CD4-positive, alpha-beta T cell (primary cell): ENCODE measurements at regions not wholly inside any gene's neighbourhood (a gene's known extent, or its start where the extent isn't known, plus 50 kb on each side); places are given as distances from the start of the nearest gene placed in this dataset.

ENCODE experiments used
- ATAC-seq: fragments of 200-7000 bp; cut with Tn5 transposase; one replicate; pipeline ENCODE4 v1.10.0; 2022; ENCODE audit warnings: mild to moderate bottlenecking; ENCODE audit not compliant: poor library complexity
- CTCF ChIA-PET: fragments of 350-600 bp; sonication (Branson Sonifier 250); formaldehyde crosslinking; loops from one replicate; lab custom pipeline; 2021; ENCODE audit warnings: antibody characterized with exemption, inconsistent platforms; lab: Charles Lee
- POLR2A ChIA-PET: fragments of 350-600 bp; sonication (Branson Sonifier 250); formaldehyde crosslinking; loops from one replicate; lab custom pipeline; 2021; ENCODE audit warnings: antibody characterized with exemption, inconsistent platforms; lab: Charles Lee
- DNase-seq, 14 experiments: peaks; one replicate each; pipeline ENCODE4 v3.0.0-alpha.2; 2013 to 2020; ENCODE audit warnings: mixed read lengths in 2 of 14
- H3K27ac ChIP-seq, 2 donors: one replicate each; pipeline versions ENCODE4 v1.5.1 to v1.7.0; 2013; ENCODE audit warnings: low read length in 2 of 2, low read depth in 1 of 2, mild to moderate bottlenecking in 1 of 2
- H3K27me3 ChIP-seq, 2 experiments: 1 replicate in 1 of 2; 2 replicates in 1 of 2; pipeline versions ENCODE4 v1.6.1 to v1.7.0; 2013; ENCODE audit warnings: low read length in 2 of 2, control low read depth in 1 of 2, mild to moderate bottlenecking in 1 of 2, moderate library complexity in 1 of 2; ENCODE audit not compliant: insufficient read depth in 2 of 2, control insufficient read depth in 1 of 2
- H3K36me3 ChIP-seq: one replicate; pipeline ENCODE4 v1.6.1; 2013; ENCODE audit warnings: low read length, control low read depth; ENCODE audit not compliant: insufficient read depth
- H3K4me1 ChIP-seq: one replicate; pipeline ENCODE4 v1.6.1; 2013; ENCODE audit warnings: low read length, control low read depth; ENCODE audit not compliant: insufficient read depth
- H3K4me3 ChIP-seq: one replicate; pipeline ENCODE4 v1.5.1; 2013; ENCODE audit warnings: mild to moderate bottlenecking, low read length, moderate library complexity
- H3K9me3 ChIP-seq, 2 experiments: 1 replicate in 1 of 2; 2 replicates in 1 of 2; pipeline versions ENCODE4 v1.6.1 to v1.7.0; 2013; ENCODE audit warnings: low read length in 2 of 2, mild to moderate bottlenecking in 2 of 2, control low read depth in 1 of 2, moderate library complexity in 1 of 2; ENCODE audit not compliant: control insufficient read depth in 1 of 2, insufficient read depth in 1 of 2
- H3K27ac Mint-ChIP-seq: one replicate; pipeline ENCODE4 v1.8.0; 2020; ENCODE audit warnings: mixed read lengths
- H3K27me3 Mint-ChIP-seq: one replicate; pipeline ENCODE4 v1.8.0; 2021; ENCODE audit warnings: mixed read lengths
- H3K36me3 Mint-ChIP-seq: one replicate; pipeline ENCODE4 v1.8.0; 2021; ENCODE audit warnings: low read depth, mixed read lengths
- H3K4me1 Mint-ChIP-seq: one replicate; pipeline ENCODE4 v1.8.0; 2021; ENCODE audit warnings: low read depth, mixed read lengths
- H3K4me3 Mint-ChIP-seq: one replicate; pipeline ENCODE4 v1.8.0; 2020; ENCODE audit warnings: mild to moderate bottlenecking, mixed read lengths
- H3K9me3 Mint-ChIP-seq: one replicate; pipeline ENCODE4 v1.8.0; 2020; ENCODE audit warnings: mixed read lengths
- CTCF ChIP-seq: fragments of 200-600 bp; IDR thresholded peaks from one replicate; pipeline ENCODE4 v1.8.0; 2022; ENCODE audit warnings: antibody characterized with exemption, mild to moderate bottlenecking
- intact Hi-C, 2 experiments: fragments of 100-400 bp; cut with DNase I in 1 of 2; cut with micrococcal nuclease in 1 of 2; formaldehyde crosslinking; loops; one replicate each; pipeline versions ENCODE4 v1.15.1 to v1.9.0; 2023 to 2025; cut with DNase I, micrococcal nuclease

- H3K27me3 Mint-ChIP-seq: peaks cover 25% of the 10 kb centered on the region
- H3K36me3 Mint-ChIP-seq: no peaks in the 10 kb centered on the region
- intact Hi-C loops: no loop called here
- H3K9me3 ChIP-seq: peaks cover 0 to 4% of the 10 kb centered on the region in 2 experiments
- no peak overlapping the region for H3K27ac ChIP-seq
- H3K4me3 ChIP-seq: no peak overlapping the region
- no peaks in the 10 kb centered on the region for H3K4me1 Mint-ChIP-seq
- ATAC-seq: no peak
- TF ChIP-seq CTCF: no peak
- H3K27ac Mint-ChIP-seq: no peak overlapping the region
- DNase-seq: no peak
- no peaks in the 10 kb centered on the region for H3K36me3 ChIP-seq
- ChIA-PET CTCF (no interaction called here), POLR2A (no interaction called here)
- no peaks in the 10 kb centered on the region for H3K9me3 Mint-ChIP-seq
- peaks cover 3 to 6% of the 10 kb centered on the region in 2 experiments for H3K27me3 ChIP-seq
- no peak overlapping the region for H3K4me3 Mint-ChIP-seq
- H3K4me1 ChIP-seq: no peaks in the 10 kb centered on the region
Observed at GRCh38 chr11:134625631-134626030, 213.6 kb upstream of the B3GAT1 start.

- Histone ChIP-seq H3K4me1 (no peaks in the 10 kb centered on the region), H3K36me3 (no peaks in the 10 kb centered on the region), H3K4me3 (no peak overlapping the region), H3K27ac (no peak overlapping the region), H3K27me3 (peaks cover 3 to 6% of the 10 kb centered on the region in 2 experiments), H3K9me3 (peaks cover 0 to 4% of the 10 kb centered on the region in 2 experiments)
- Mint-ChIP-seq H3K27ac (no peak overlapping the region), H3K9me3 (no peaks in the 10 kb centered on the region), H3K4me1 (no peaks in the 10 kb centered on the region), H3K4me3 (no peak overlapping the region), H3K27me3 (peaks cover 25% of the 10 kb centered on the region), H3K36me3 (no peaks in the 10 kb centered on the region)
- POLR2A ChIA-PET: no interaction called here
- DNase-seq (no peak), ATAC-seq (no peak)
- intact Hi-C loops: no loop called here
- CTCF ChIA-PET: no interaction called here
- TF ChIP-seq CTCF: no peak
Observed at GRCh38 chr11:134625151-134625550, 213.1 kb upstream of the B3GAT1 start.

DNA sequence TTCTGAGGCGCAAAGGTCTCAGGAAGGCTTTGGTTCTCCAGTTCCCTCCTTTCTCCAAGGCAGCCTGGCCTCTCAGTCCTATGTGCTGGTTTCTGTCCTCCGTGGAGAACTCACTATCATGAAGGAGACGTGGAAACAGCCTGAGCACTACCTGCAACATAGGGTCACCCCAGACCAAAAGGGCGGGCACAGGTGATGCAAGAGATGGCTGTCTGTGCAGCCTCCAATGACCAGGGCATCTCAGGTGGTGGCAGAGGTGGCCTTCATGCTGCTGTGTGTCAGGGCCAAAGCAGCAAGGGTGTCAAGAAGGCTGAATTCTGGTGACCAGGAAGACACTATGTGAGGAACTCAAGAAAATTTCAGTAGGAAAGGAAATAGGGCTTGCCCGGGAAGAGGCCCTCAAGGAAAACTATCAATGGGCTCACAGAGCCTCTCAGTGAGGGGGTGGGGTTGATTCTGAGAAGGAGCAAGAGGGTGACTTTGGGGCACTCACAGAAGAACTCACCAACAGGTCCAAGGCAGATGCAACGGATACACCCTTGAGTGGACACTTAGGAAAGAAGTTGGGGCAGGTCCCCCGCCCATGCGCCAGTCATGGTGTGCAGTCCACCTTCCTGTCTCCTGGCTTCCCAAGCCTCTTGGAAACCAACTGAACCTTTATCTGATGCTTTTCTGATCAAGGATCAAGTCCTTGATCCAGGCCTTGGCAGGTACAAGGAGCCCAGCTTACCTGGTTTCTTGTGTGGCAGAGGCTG, 212.3 kb upstream of the B3GAT1 start:
- no peaks in the 10 kb centered on the region for H3K36me3 Mint-ChIP-seq
- Histone ChIP-seq H3K27ac (no peak overlapping the region), H3K9me3 (peaks cover 0 to 4% of the 10 kb centered on the region in 2 experiments), H3K36me3 (no peaks in the 10 kb centered on the region), H3K27me3 (peaks cover 3 to 6% of the 10 kb centered on the region in 2 experiments), H3K4me3 (no peak overlapping the region), H3K4me1 (no peaks in the 10 kb centered on the region)
- intact Hi-C loops: no loop called here
- POLR2A ChIA-PET: no interaction called here
- no peak overlapping the region for H3K4me3 Mint-ChIP-seq
- no peak for DNase-seq
- peaks cover 25% of the 10 kb centered on the region for H3K27me3 Mint-ChIP-seq
- H3K4me1 Mint-ChIP-seq: no peaks in the 10 kb centered on the region
- no peaks in the 10 kb centered on the region for H3K9me3 Mint-ChIP-seq
- TF ChIP-seq CTCF: no peak
- no peak overlapping the region for H3K27ac Mint-ChIP-seq
- ATAC-seq: no peak
- CTCF ChIA-PET: no interaction called here
